RKO (cell line): ENCODE measurements at regions not wholly inside any gene's neighbourhood (a gene's known extent, or its start where the extent isn't known, plus 50 kb on each side); places are given as distances from the start of the nearest gene placed in this dataset.

Source experiments
- DNase-seq: peaks from one replicate; pipeline ENCODE4 v3.0.0-alpha.2; 2016; ENCODE audit warnings: low spot score

- DNase-seq, result no peak
Measured at GRCh38 chr16:79297805-79298204, 302.7 kb downstream of the MAF start.

GRCh38 chr16:79297296-79297695 is 303.2 kb downstream of the MAF start:
- no peak for DNase-seq

DNA sequence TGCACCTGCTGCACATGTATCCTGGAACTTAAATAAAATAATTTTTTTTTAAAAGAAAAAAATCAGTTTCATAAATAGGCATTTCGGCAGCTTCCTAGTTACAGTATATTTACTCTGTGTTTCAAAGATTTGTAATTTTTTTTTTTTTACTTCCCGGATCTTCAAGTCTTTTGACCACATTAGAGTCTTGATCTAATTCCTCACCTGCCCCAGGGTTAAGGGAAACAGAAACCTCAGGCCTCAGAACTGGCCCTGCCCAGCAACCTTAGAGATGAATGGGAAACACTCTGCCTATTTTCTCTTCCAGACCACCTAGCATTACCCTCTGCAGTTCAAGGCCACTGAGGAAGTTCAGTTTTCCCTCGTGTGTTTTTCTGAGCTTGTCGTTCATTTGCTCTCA is 304.0 kb downstream of the MAF start:
- no peak for DNase-seq

GRCh38 chr16:79295746-79296145 is 304.8 kb downstream of the MAF start:
- no peak for DNase-seq

DNA sequence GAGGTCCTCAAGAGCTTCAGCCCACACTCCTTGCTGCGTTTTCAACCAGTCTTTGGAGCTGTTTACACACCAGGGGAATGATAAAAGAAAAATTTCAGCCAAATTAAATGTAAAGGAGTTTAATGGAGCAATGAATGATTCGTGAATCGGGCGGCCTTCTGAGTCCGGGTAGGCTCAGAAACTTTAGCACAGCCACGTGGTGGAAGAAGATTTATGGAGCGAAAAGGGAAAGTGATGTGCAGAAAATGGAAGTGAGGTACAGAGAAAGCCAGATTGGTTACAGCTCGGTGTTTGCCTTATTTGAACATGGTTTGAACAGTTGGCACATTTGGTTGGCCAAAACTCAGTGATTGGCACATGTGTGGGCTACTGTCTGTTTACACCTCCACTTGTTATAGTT is 305.4 kb downstream of the MAF start:
- no peak for DNase-seq

DNA sequence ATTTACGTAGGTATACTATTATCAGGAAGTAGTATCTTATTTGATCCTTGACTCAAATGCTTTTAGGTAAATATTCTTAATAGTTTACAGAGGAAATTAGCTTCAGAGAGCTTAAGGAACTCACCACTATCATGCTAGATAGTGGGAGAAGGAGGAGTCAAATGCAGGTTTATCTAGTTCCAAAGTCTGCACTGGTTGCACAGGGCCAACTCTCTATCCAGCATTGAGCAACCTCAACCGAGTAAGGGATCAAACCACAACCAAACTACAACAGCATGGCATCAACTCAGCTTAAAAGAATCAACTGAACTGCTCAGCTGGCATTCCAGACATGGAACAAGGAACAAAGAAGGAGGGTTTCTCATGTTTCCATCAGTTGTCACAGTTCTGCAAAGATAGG is 306.0 kb downstream of the MAF start:
- no peak for DNase-seq

DNA sequence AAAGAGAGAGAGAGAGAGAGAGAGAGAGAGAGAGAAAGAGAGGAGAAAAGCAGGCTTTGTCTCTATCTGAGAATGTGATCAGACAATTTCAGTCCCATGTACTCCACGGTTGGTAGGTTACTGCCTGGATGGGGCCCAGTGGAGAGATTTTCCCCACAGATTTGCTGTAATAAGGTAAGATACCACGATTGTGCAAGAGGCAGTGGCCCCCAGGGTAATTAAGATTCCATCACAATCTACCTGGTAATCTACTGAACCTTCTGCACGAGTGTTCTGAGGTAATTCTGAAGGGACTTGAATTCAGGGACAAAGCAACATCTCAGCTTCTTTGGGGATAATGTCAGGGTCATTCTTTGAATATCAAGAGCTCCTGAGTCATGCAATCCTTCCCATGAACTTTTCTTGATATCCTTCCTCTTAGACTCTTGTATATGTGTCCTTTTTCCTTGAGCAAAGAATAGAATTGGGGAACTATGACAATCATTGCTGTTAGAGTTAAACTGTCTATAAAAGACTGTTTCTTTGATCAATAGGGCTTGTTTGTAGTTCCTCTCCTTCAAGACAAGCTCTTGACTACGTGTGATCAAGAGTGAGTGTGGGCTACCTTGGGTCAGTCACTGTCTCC is 306.6 kb downstream of the MAF start:
- no peak for DNase-seq

- no peak for DNase-seq
Measured at GRCh38 chr16:79288066-79288465, 312.5 kb downstream of the MAF start.

DNA sequence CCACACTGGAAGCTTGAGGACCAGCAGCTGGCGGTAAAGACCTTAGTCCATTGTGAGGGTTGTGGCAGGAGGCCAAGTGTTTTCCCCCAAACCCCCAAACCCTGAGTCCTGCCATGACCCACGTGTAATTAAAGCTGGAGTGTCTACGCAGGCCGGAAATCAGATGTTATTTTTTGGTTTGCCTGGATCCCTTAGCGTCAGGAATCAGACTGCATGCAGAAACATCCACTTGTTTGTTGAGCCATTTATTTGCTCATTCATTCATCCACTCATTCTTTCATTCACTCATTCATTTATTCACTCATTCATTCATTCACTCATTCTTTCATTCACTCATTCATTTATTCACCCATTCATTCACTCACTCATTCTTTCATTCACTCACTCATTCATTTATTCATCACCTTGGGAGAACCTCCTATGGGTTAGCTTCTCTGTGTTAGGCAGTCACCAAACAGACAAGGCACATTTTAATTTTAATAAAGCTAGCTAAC is 313.1 kb downstream of the MAF start:
- no peak for DNase-seq

DNA sequence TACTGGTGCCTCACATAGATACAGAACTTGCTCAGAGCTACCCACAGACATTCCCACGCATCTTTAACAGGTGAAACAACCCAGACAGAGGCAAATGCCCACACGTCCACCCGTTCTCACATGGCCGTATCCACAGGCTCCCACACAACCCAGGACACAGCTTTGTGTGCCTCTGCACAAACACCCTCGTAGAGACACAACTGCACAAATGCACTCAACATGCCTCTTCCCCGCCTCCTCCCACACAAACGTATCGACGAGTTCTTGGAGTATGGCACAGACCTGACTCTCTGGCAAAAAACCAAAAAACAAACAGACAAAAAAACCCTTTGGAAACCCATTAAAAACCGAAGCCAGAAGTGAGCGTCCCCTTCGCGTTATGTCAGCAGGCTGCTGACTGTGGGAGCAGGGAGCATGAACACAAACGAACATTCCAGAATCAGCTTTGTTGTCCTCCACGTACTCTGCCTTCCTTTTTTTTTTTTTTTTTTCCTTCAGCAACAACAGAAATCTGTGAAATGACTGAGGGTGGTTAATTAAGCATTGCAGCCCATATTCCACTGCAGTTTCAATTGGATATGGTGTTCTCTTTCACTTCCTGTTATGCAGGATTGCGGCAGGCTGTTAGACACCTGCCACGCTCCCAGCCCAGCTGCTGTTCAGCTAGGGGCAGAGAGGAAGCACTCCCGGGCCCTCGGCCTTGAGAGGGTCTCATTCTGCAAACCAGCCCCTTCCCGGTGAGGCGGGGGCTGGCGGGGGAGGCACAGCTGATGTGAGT is 313.7 kb downstream of the MAF start:
- DNase-seq, result no peak

GRCh38 chr16:79284766-79285165 is 315.8 kb downstream of the MAF start:
- DNase-seq, result no peak

- DNase-seq, result no peak
Measured at GRCh38 chr16:79283578-79283977, 317.0 kb downstream of the MAF start.

- DNase-seq, result no peak
Measured at GRCh38 chr16:79282806-79283205, 317.7 kb downstream of the MAF start.

GRCh38 chr16:79278506-79278905 is 322.0 kb downstream of the MAF start:
- DNase-seq, result no peak

GRCh38 chr16:79276501-79276900 is 324.0 kb downstream of the MAF start:
- DNase-seq, result no peak

DNA sequence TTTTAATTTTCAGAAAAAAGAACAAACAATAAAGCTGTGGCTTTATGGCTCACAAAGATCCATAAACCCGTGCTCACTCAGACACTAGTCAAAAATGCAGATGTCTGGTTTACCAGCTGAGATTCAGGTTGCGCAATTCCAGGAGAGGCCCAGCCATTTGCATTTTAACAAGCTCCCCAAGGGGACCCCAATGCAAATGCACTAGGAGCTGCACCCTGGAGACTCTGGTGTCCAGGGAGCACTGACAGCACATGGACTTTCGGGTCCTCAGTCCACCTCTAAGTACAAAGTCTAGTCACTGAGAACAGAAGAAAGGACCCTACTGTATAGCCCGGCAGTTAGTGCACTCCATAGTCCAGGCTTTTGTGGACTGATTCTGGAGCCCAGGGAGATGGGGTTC is 326.3 kb downstream of the MAF start:
- DNase-seq, result no peak

- DNase-seq, result no peak
Measured at GRCh38 chr16:79272141-79272577, 328.4 kb downstream of the MAF start.

GRCh38 chr16:79271583-79271982 is 329.0 kb downstream of the MAF start:
- no peak for DNase-seq

DNA sequence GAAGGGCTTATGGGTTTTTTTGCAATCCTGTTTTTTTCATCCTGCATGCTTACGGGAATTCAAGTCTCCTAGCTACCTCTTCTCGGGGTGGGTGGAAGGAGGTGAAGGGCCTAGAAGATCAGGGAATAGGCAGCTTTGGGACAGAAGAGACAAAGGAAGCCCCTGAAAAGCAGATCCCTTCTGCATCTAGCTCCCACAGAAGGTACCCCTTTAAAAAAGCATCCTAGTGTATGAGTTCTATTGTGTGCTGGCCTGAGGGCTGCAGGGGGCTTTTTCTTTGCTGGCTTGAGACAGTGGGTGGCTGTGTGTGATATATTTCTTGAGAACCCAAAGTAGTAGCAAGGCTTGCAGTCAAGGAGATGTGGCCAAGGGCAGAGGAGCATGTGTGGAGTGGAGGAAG is 330.5 kb downstream of the MAF start:
- DNase-seq, result no peak

DNA sequence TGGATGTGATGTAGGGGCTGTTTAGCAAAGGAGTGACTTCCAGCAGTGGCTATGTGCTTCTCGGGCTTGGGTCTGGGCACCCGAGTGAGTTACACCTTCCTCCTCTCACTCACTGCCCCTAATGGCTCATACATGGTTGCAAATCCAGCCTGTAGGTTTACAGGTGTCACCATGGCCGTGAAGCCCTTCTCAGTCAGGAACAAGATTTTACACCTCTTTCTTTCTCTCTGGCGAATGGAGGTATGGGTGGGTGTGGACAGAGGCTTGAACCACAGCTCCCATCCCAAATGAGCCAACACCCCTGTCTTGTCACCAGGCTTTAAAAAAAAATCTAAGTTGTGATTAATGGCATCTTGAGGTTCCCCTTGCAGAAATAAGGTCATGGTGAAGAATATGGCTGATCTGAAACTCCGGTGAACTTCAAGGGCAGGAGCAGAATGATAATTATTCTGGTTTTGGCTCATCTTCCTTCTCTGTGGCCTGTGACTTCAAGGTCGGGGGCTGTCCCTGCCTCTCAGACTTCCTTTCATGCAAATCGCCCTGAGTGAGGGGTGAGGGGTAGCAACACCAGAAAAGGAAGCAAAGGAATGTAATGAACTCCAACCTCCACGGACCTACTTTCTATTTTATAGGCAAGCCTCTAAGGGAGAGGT is 331.2 kb downstream of the MAF start:
- no peak for DNase-seq

DNA sequence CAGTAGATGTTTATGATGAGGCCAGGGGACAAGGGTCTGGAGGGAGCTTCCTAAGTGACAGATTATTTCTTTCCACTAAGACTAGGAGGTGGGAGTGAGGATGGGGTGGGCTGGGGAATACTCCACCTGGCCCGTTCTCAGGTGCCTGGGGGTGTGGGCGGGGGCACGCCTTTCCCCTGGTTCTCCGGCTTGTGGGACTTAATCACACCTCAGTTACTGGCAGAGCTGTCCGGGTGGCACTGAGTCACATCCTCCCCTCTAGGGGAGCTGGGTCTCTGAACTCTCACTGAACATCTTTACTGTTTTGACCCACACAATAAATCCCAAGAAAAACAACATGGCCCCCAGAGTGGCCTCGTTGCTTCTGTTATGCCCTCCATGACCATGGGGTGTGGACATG is 332.8 kb downstream of the MAF start:
- DNase-seq, result no peak

- DNase-seq, result no peak
Measured at GRCh38 chr16:79267146-79267545, 333.4 kb downstream of the MAF start.

DNA sequence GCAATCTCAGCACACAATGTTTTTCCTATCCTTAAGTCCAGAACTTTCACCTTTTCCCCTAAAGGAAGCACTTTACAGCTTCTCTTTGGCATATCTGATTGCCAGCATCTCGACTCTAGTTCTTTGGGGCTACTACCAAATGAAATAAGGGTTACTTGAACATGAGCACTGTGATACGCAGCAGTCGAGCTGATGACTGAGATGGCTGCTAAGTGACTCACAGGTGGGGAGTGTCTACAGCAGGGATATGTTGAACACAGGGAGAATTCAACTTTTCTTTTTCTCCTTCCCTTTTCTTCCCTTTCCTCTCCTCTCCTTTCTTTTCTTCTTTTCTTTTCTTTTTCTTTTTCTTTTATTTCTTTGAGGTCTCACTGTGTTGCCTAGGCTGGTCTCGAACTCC is 334.8 kb downstream of the MAF start:
- no peak for DNase-seq
